H9 (cell line): ENCODE measurements at regions not wholly inside any gene's neighbourhood (a gene's known extent, or its start where the extent isn't known, plus 50 kb on each side); places are given as distances from the start of the nearest gene placed in this dataset.
A peak's percentile ranks its signal among the peaks of the same experiment; 100 is the strongest.

Experiments
- DNase-seq: peaks from one replicate; pipeline ENCODE4 v3.0.0-alpha.2; 2017
- H2AFZ ChIP-seq: one replicate; pipeline ENCODE4 v1.6.1; 2013; ENCODE audit warnings: mild to moderate bottlenecking, low read length, control low read depth, moderate library complexity
- H2AK5ac ChIP-seq: 2 replicates; pipeline ENCODE4 v1.6.1; 2013; ENCODE audit warnings: low read length, control low read depth, mixed read lengths; ENCODE audit not compliant: insufficient read length
- H2BK120ac ChIP-seq: one replicate; pipeline ENCODE4 v1.6.1; 2013; ENCODE audit warnings: low read depth, mild to moderate bottlenecking, low read length, control low read depth, inconsistent platforms; ENCODE audit not compliant: poor library complexity, severe bottlenecking
- H2BK12ac ChIP-seq: 2 replicates; pipeline ENCODE4 v1.6.1; 2013; ENCODE audit warnings: low read length, control low read depth, mixed read lengths, low read depth; ENCODE audit not compliant: insufficient read length
- H2BK15ac ChIP-seq: 2 replicates; pipeline ENCODE4 v1.6.1; 2013; ENCODE audit warnings: low read depth, low read length, control low read depth
- H2BK20ac ChIP-seq: one replicate; pipeline ENCODE4 v1.6.1; 2013; ENCODE audit warnings: low read depth, mild to moderate bottlenecking, low read length, control low read depth, inconsistent platforms; ENCODE audit not compliant: poor library complexity, severe bottlenecking
- H2BK5ac ChIP-seq: 2 replicates; pipeline ENCODE4 v1.6.1; 2013; ENCODE audit warnings: low read length, control low read depth, mixed read lengths; ENCODE audit not compliant: insufficient read length
- H3K14ac ChIP-seq: 2 replicates; pipeline ENCODE4 v1.6.1; 2013; ENCODE audit warnings: low read length, control low read depth; ENCODE audit not compliant: insufficient read depth
- H3K18ac ChIP-seq: 2 replicates; pipeline ENCODE4 v1.6.1; 2013; ENCODE audit warnings: low read depth, mild to moderate bottlenecking, mixed read lengths, low read length, control low read depth; ENCODE audit not compliant: insufficient read length
- H3K23ac ChIP-seq: 2 replicates; pipeline ENCODE4 v1.6.1; 2013; ENCODE audit warnings: low read length, control low read depth, mixed read lengths, low read depth; ENCODE audit not compliant: insufficient read length
- H3K23me2 ChIP-seq: 2 replicates; pipeline ENCODE4 v1.6.1; 2013; ENCODE audit warnings: low read depth, mild to moderate bottlenecking, mixed read lengths, low read length, control low read depth; ENCODE audit not compliant: insufficient read length, poor library complexity, severe bottlenecking
- H3K27ac ChIP-seq: 2 replicates; pipeline ENCODE4 v1.5.1; 2013; ENCODE audit warnings: low read length, control low read depth, mixed read lengths, low read depth; ENCODE audit not compliant: insufficient read length
- H3K27me3 ChIP-seq: 2 replicates; pipeline ENCODE4 v1.6.1; 2013; ENCODE audit warnings: low read length, control low read depth, inconsistent platforms; ENCODE audit not compliant: insufficient read depth
- H3K4ac ChIP-seq: 2 replicates; pipeline ENCODE4 v1.6.1; 2013; ENCODE audit warnings: low read depth, mild to moderate bottlenecking, control low read depth, inconsistent platforms, low read length, moderate library complexity
- H3K4me1 ChIP-seq: 2 replicates; pipeline ENCODE4 v1.6.1; 2013; ENCODE audit warnings: low read length, control low read depth, inconsistent platforms; ENCODE audit not compliant: insufficient read depth
- H3K4me2 ChIP-seq: 2 replicates; pipeline ENCODE4 v1.6.1; 2013; ENCODE audit warnings: low read length, control low read depth, mixed read lengths; ENCODE audit not compliant: insufficient read length, insufficient read depth
- H3K56ac ChIP-seq: 2 replicates; pipeline ENCODE4 v1.6.1; 2013; ENCODE audit warnings: low read depth, mild to moderate bottlenecking, mixed read lengths, low read length, control low read depth; ENCODE audit not compliant: insufficient read length
- H3K79me1 ChIP-seq: 2 replicates; pipeline ENCODE4 v1.6.1; 2013; ENCODE audit warnings: low read depth, mild to moderate bottlenecking, moderate library complexity, low read length, control low read depth, inconsistent platforms; ENCODE audit not compliant: insufficient read depth, poor library complexity, severe bottlenecking
- H3K79me2 ChIP-seq: 2 replicates; pipeline ENCODE4 v1.6.1; 2013; ENCODE audit warnings: low read length, control low read depth, inconsistent platforms; ENCODE audit not compliant: insufficient read depth
- H3K9ac ChIP-seq: 2 replicates; pipeline ENCODE4 v1.6.1; 2013; ENCODE audit warnings: low read length, control low read depth, mixed read lengths; ENCODE audit not compliant: insufficient read length; ENCODE audit errors: extremely low read depth
- H3K9me3 ChIP-seq: one replicate; pipeline ENCODE4 v1.6.1; 2013; ENCODE audit warnings: low read depth, low read length, inconsistent platforms; ENCODE audit not compliant: control insufficient read depth
- H3T11ph ChIP-seq: one replicate; pipeline ENCODE4 v1.6.1; 2013; ENCODE audit warnings: mild to moderate bottlenecking, low read length, control low read depth, inconsistent platforms
- H4K20me1 ChIP-seq: one replicate; pipeline ENCODE4 v1.6.1; 2013; ENCODE audit not compliant: control insufficient read depth, insufficient read length, insufficient read depth
- H4K5ac ChIP-seq: 2 replicates; pipeline ENCODE4 v1.6.1; 2013; ENCODE audit warnings: low read depth, mild to moderate bottlenecking, mixed read lengths, low read length, control low read depth; ENCODE audit not compliant: insufficient read length
- H4K8ac ChIP-seq: replicated peaks from 2 replicates; pipeline ENCODE4 v1.6.1; 2013; ENCODE audit warnings: low read length, control low read depth, mixed read lengths, low read depth; ENCODE audit not compliant: insufficient read length
- H4K91ac ChIP-seq: 2 replicates; pipeline ENCODE4 v1.6.1; 2013; ENCODE audit warnings: low read depth, mild to moderate bottlenecking, moderate library complexity, mixed read lengths, low read length, control low read depth; ENCODE audit not compliant: insufficient read length
- H3K27ac Mint-ChIP-seq, 3 experiments: 2 replicates in 2 of 3; 3 replicates in 1 of 3; pipeline ENCODE4 v1.8.0; 2020 to 2021; ENCODE audit warnings: mixed read lengths in 3 of 3, mild to moderate bottlenecking in 1 of 3, moderate library complexity in 1 of 3
- H3K27me3 Mint-ChIP-seq: 2 replicates; pipeline ENCODE4 v1.8.0; 2021; ENCODE audit warnings: low read depth, mild to moderate bottlenecking, moderate library complexity, mixed read lengths
- H3K36me3 Mint-ChIP-seq, 3 experiments: 2 replicates in 2 of 3; 3 replicates in 1 of 3; pipeline ENCODE4 v1.8.0; 2020 to 2021; ENCODE audit warnings: low read depth in 3 of 3, mixed read lengths in 3 of 3; ENCODE audit not compliant: insufficient read depth in 1 of 3
- H3K4me1 Mint-ChIP-seq, 2 experiments: 2 replicates each; pipeline ENCODE4 v1.8.0; 2020; ENCODE audit warnings: mixed read lengths in 2 of 2
- H3K4me3 Mint-ChIP-seq, 2 experiments: 2 replicates in 1 of 2; 3 replicates in 1 of 2; pipeline ENCODE4 v1.8.0; 2020 to 2021; ENCODE audit warnings: mild to moderate bottlenecking in 2 of 2, mixed read lengths in 2 of 2, moderate library complexity in 1 of 2
- H3K9me3 Mint-ChIP-seq, 2 experiments: 2 replicates in 1 of 2; 3 replicates in 1 of 2; pipeline ENCODE4 v1.8.0; 2020; ENCODE audit warnings: mild to moderate bottlenecking in 2 of 2, mixed read lengths in 2 of 2, moderate library complexity in 1 of 2
- CTCF ChIP-seq: fragments of 200-600 bp; sonication (generic); conservative IDR thresholded peaks from 3 replicates; pipeline ENCODE4 v1.8.0; 2021; ENCODE audit warnings: antibody characterized with exemption, mild to moderate bottlenecking
- WGBS: extraction: QIAGEN DNeasy Blood & Tissue Kit; methylation state at CpG from one replicate; pipeline ENCODE4 v1.1.7; 2013; ENCODE audit warnings: missing lambda C conversion rate, low lambda C conversion rate, mixed read lengths; ENCODE audit not compliant: insufficient read length; ENCODE audit errors: extremely low coverage; 5-methylcytosine and 5-hydroxymethylcytosine counted together

- no peaks in the 10 kb centered on the region for H3K79me2 ChIP-seq
Measured at GRCh38 chr9:581673-582497, 259.6 kb upstream of the DMRT1 start.

More at GRCh38 chr9:581673-582497, 259.6 kb upstream of the DMRT1 start:
- peak; percentile 71 for DNase-seq
- no peak overlapping the region for H3K4ac ChIP-seq
- WGBS = no CpG with 5 or more reads among the region's 7 CpGs
- peaks cover 10% of the 10 kb centered on the region for H3K9me3 ChIP-seq
- Mint-ChIP-seq H3K27me3 (no peaks in the 10 kb centered on the region; the same call in 1 of the 2 replicates), H3K4me1 (no peaks in the 10 kb centered on the region), H3K36me3 (peaks cover 18 to 23% (median 20%) of the 10 kb centered on the region in 3 experiments), H3K9me3 (peaks cover 15 to 24% of the 10 kb centered on the region in 2 experiments), H3K4me3 (no peak overlapping the region), H3K27ac (no peak overlapping the region)
- H2AFZ ChIP-seq = no peak overlapping the region
- no peaks in the 10 kb centered on the region for H3K23me2 ChIP-seq
- no peak overlapping the region for H2BK12ac ChIP-seq
- no peak overlapping the region for H2AK5ac ChIP-seq
- H3K9ac ChIP-seq = no peak overlapping the region
- H3K14ac ChIP-seq = no peak overlapping the region
- H4K20me1 ChIP-seq = no peaks in the 10 kb centered on the region
- H3K27me3 ChIP-seq = no peaks in the 10 kb centered on the region
- H3K56ac ChIP-seq = no peak overlapping the region
- no peak overlapping the region for H2BK20ac ChIP-seq
- H4K8ac ChIP-seq = no peak overlapping the region
- no peaks in the 10 kb centered on the region for H3K4me1 ChIP-seq
- H3K4me2 ChIP-seq = no peak overlapping the region
- no peak overlapping the region for H3K23ac ChIP-seq
- H4K91ac ChIP-seq = no peak overlapping the region
- peak; percentile 79 for TF ChIP-seq CTCF
- H3K79me1 ChIP-seq = no peaks in the 10 kb centered on the region
- no peak overlapping the region for H3K27ac ChIP-seq
- H3K18ac ChIP-seq = no peak overlapping the region
- H2BK5ac ChIP-seq = no peak overlapping the region
- H4K5ac ChIP-seq = no peak overlapping the region
- 0 out of 2 replicates have a peak overlapping the region, but pooled peaks have one; percentile 25 for H2BK15ac ChIP-seq
- H2BK120ac ChIP-seq = no peak overlapping the region
- H3T11ph ChIP-seq = no peak overlapping the region
